Tibial artery (tissue), 4 donors: ENCODE measurements at regions not wholly inside any gene's neighbourhood (a gene's known extent, or its start where the extent isn't known, plus 50 kb on each side); places are given as distances from the start of the nearest gene placed in this dataset.

Source experiments
- DNase-seq, 2 donors: peaks; one replicate each; pipeline ENCODE4 v3.0.0-alpha.2; 2019
- H3K27ac ChIP-seq, 2 donors: fragments of 200-600 bp; sonication (generic) in 1 of 2; 1 replicate in 1 of 2; 2 replicates in 1 of 2; pipeline ENCODE4 v1.5.1; 2018 to 2019; ENCODE audit warnings: mild to moderate bottlenecking in 1 of 2
- H3K27me3 ChIP-seq, 2 donors: fragments of 200-600 bp; sonication (generic) in 1 of 2; one replicate each; pipeline versions ENCODE4 v1.5.1 to v1.6.0; 2016 to 2019
- H3K36me3 ChIP-seq, 3 donors: fragments of 200-600 bp; sonication (generic) in 2 of 3; one replicate each; pipeline ENCODE4 v1.5.1; 2016 to 2019; ENCODE audit warnings: mild to moderate bottlenecking in 2 of 3
- H3K4me1 ChIP-seq, 4 donors: fragments of 200-600 bp; sonication (generic) in 2 of 4; 1 replicate in 3 of 4; 2 replicates in 1 of 4; pipeline ENCODE4 v1.5.1; 2016 to 2019
- H3K4me3 ChIP-seq, 2 donors: fragments of 200-600 bp; sonication (generic) in 1 of 2; 1 replicate in 1 of 2; 2 replicates in 1 of 2; pipeline ENCODE4 v1.5.1; 2018 to 2019; ENCODE audit warnings: mild to moderate bottlenecking in 2 of 2
- H3K9me3 ChIP-seq, 3 donors: fragments of 200-600 bp; sonication (generic) in 1 of 3; one replicate each; pipeline ENCODE4 v1.5.1; 2016 to 2019
- CTCF ChIP-seq, 2 experiments: fragments of 200-600 bp in 1 of 2; fragments of 450-650 bp in 1 of 2; IDR thresholded peaks; one replicate each; pipeline ENCODE4 v1.5.1; 2017 to 2019; ENCODE audit warnings: antibody characterized with exemption in 2 of 2, mild to moderate bottlenecking in 1 of 2, moderate library complexity in 1 of 2
- intact Hi-C: fragments of 100-400 bp; cut with DNase I; formaldehyde crosslinking; loops from one replicate; pipeline ENCODE4 v1.15.0; 2023; ENCODE audit warnings: low total_unique reads

GRCh38 chr5:30100148-30100713 is 1093.3 kb upstream of the CDH6 start:
- H3K27ac ChIP-seq: no peak overlapping the region
- no peaks in the 10 kb centered on the region for H3K27me3 ChIP-seq
- no peaks in the 10 kb centered on the region for H3K36me3 ChIP-seq
- peaks cover 0 to 13% (median 0%) of the 10 kb centered on the region in 4 donors for H3K4me1 ChIP-seq
- no peak overlapping the region for H3K4me3 ChIP-seq
- H3K9me3 ChIP-seq: no peaks in the 10 kb centered on the region
- no peak for DNase-seq
- intact Hi-C loops: no loop called here
- TF ChIP-seq CTCF (IDR thresholded peaks at IDR 0.05): no peak

GRCh38 chr5:30099634-30100033 is 1093.9 kb upstream of the CDH6 start:
- Histone ChIP-seq H3K27me3 (no peaks in the 10 kb centered on the region), H3K4me3 (no peak overlapping the region), H3K9me3 (no peaks in the 10 kb centered on the region), H3K27ac (no peak overlapping the region), H3K36me3 (no peaks in the 10 kb centered on the region), H3K4me1 (peaks cover 0 to 13% (median 0%) of the 10 kb centered on the region in 4 donors)
- DNase-seq: no peak
- intact Hi-C loops: no loop called here
- TF ChIP-seq CTCF (IDR thresholded peaks at IDR 0.05): no peak

- Histone ChIP-seq H3K27ac (no peak overlapping the region), H3K36me3 (no peaks in the 10 kb centered on the region), H3K9me3 (no peaks in the 10 kb centered on the region), H3K27me3 (no peaks in the 10 kb centered on the region), H3K4me1 (peaks cover 0 to 13% (median 0%) of the 10 kb centered on the region in 4 donors), H3K4me3 (no peak overlapping the region)
- DNase-seq: no peak
- intact Hi-C loops: no loop called here
- TF ChIP-seq CTCF (IDR thresholded peaks at IDR 0.05): no peak
These were observed 1094.5 kb upstream of the CDH6 start for GRCh38 chr5:30098940-30099339.

GRCh38 chr5:30092548-30092947 is 1100.9 kb upstream of the CDH6 start:
- Histone ChIP-seq H3K27me3 (no peaks in the 10 kb centered on the region), H3K27ac (no peak overlapping the region), H3K4me1 (no peaks in the 10 kb centered on the region), H3K4me3 (no peak overlapping the region), H3K36me3 (no peaks in the 10 kb centered on the region), H3K9me3 (no peaks in the 10 kb centered on the region)
- DNase-seq: no peak
- intact Hi-C loops: no loop called here
- TF ChIP-seq CTCF (IDR thresholded peaks at IDR 0.05): no peak

- no peak for DNase-seq
These were observed 1123.8 kb upstream of the CDH6 start for GRCh38 chr5:30069441-30070263.

More at GRCh38 chr5:30069441-30070263, 1123.8 kb upstream of the CDH6 start:
- Histone ChIP-seq H3K36me3 (no peaks in the 10 kb centered on the region), H3K27me3 (no peaks in the 10 kb centered on the region), H3K27ac (no peak overlapping the region), H3K9me3 (no peaks in the 10 kb centered on the region), H3K4me1 (no peaks in the 10 kb centered on the region), H3K4me3 (no peak overlapping the region)
- intact Hi-C loops: no loop called here
- no peak for TF ChIP-seq CTCF (IDR thresholded peaks at IDR 0.05)
